Heart left ventricle (tissue), 16 donors: ENCODE measurements at regions not wholly inside any gene's neighbourhood (a gene's known extent, or its start where the extent isn't known, plus 50 kb on each side); places are given as distances from the start of the nearest gene placed in this dataset.

Experiments
- ATAC-seq, 4 donors: fragments of 200-7000 bp; cut with Tn5 transposase; one replicate each; pipeline ENCODE4 v1.9.1; 2020 to 2022; ENCODE audit warnings: moderate library complexity in 4 of 4, mild to moderate bottlenecking in 3 of 4, moderate number of reproducible peaks in 1 of 4
- DNase-seq, 5 donors: peaks; one replicate each; pipeline ENCODE4 v3.0.0-alpha.2; 2020
- H3K27ac ChIP-seq, 12 donors: fragments of 200-600 bp; sonication (generic) in 4 of 12; one replicate each; pipeline versions ENCODE4 v1.5.0 to v1.8.0; 2016 to 2022; ENCODE audit warnings: mild to moderate bottlenecking in 2 of 12
- H3K27me3 ChIP-seq, 9 donors: fragments of 200-600 bp; sonication (generic) in 2 of 9; one replicate each; pipeline versions ENCODE4 v1.5.1 to v1.8.0; 2016 to 2022; ENCODE audit warnings: mild to moderate bottlenecking in 3 of 9
- H3K36me3 ChIP-seq, 9 donors: fragments of 200-600 bp; sonication (generic) in 2 of 9; one replicate each; pipeline versions ENCODE4 v1.5.0 to v1.8.0; 2018 to 2022; ENCODE audit warnings: mild to moderate bottlenecking in 2 of 9
- H3K4me1 ChIP-seq, 12 donors: fragments of 200-600 bp; sonication (generic) in 4 of 12; one replicate each; pipeline versions ENCODE4 v1.5.0 to v1.8.0; 2016 to 2022; ENCODE audit warnings: mild to moderate bottlenecking in 3 of 12
- H3K4me3 ChIP-seq, 12 donors: fragments of 200-600 bp; sonication (generic) in 4 of 12; one replicate each; pipeline versions ENCODE4 v1.5.0 to v1.8.0; 2017 to 2022; ENCODE audit warnings: mild to moderate bottlenecking in 9 of 12, moderate library complexity in 4 of 12
- H3K9me3 ChIP-seq, 12 donors: fragments of 200-600 bp; sonication (generic) in 4 of 12; one replicate each; pipeline versions ENCODE4 v1.5.0 to v1.8.0; 2016 to 2022; ENCODE audit warnings: mild to moderate bottlenecking in 1 of 12
- POLR2A ChIP-seq, 2 donors: fragments of 450-650 bp; IDR thresholded peaks; one replicate each; pipeline ENCODE4 v1.6.1; 2017; ENCODE audit warnings: antibody characterized with exemption in 2 of 2, mild to moderate bottlenecking in 2 of 2, moderate library complexity in 2 of 2
- WGBS, 4 donors: extraction: QIAGEN DNeasy Blood & Tissue Kit in 2 of 4; methylation state at CpG; one replicate each; pipeline versions ENCODE4 v1.1.5 to v1.1.7; 2013 to 2018; 5-methylcytosine and 5-hydroxymethylcytosine counted together
- intact Hi-C, 10 donors: fragments of 100-400 bp; cut with DNase I; formaldehyde crosslinking; loops; one replicate each; pipeline versions ENCODE4 v1.11.1 to v1.14.2; 2022
- TF ChIP-seq, protein P1 (sequence below), 12 donors: fragments of 200-600 bp; sonication (generic) in 4 of 12; IDR thresholded peaks; one replicate each; pipeline versions ENCODE4 v1.5.0 to v1.8.0; 2018 to 2022; ENCODE audit warnings: antibody characterized with exemption in 12 of 12, mild to moderate bottlenecking in 5 of 12
- donor health status: ischemic (EF 13 %, LVEDD 7.1; RV severe dilation, severe dysfunction).
- donor health status: healthy with polysubstance abuse.
- donor health status: DM: no; HTN: yes; CAD: no.
- donor health status: DM: no; HTN: no; CAD: no.
- donor health status: ischemic (EF 25% LVEDD 6.9; RV normal size, moderate dysfunction).
- donor health status: ischemic (EF 25% LVEDD 5.7; RV mildly dilated, moderate dysfunction).
- donor health status: healthy.
- donor health status: DM: yes; HTN: yes; CAD: no.
- donor health status: ischemic (EF 35%, LVEDD 5.7; RV mildly dilated, moderate dysfunction).
- donor health status: nonischemic (EF 11% LVEDD 7.7; RV severe dilation, severe dysfunction).
- donor health status: DM: yes; HTN: yes; CAD: no.
- donor health status: PGD.
- donor health status: ischemic (EF 29% LVEDD 5.4; RV normal size, mild dysfunction).
- donor health status: nonischemic (EF 23%, LVEDD 6.1; RV moderate dilation, normal function).

DNA sequence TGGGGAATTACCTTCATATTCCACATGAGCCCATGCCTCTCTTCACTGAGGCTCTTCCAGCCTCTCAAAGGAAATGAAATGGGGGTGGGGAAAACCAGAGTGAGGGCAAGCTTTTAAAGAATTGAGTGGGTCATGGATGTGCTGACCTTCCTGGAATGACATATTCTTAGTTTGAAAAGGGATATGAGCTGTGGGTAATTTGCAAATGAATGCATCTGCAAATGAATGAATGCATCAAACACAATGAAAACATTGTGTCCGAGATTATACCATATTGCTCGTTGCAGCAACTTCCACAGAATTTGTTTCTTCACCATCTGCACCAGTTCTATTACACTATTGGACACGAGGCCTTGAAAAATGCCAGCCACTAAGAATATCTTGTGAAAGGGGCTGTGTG lies 198.6 kb upstream of the CDH6 start:
- no peak for ATAC-seq
- WGBS, 4 donors: 69 to 83% (median 77%) methylated on average over 3 of the region's 3 CpGs
- no peaks in the 10 kb centered on the region for H3K4me1 ChIP-seq
- no peaks in the 10 kb centered on the region for H3K9me3 ChIP-seq
- DNase-seq: no peak
- no peak overlapping the region for H3K27ac ChIP-seq
- no peaks in the 10 kb centered on the region for H3K27me3 ChIP-seq
- intact Hi-C loops: no loop called here
- no peaks in the 10 kb centered on the region for H3K36me3 ChIP-seq
- TF ChIP-seq POLR2A (IDR thresholded peaks at IDR 0.05): no peak
- TF ChIP-seq, protein P1, sequence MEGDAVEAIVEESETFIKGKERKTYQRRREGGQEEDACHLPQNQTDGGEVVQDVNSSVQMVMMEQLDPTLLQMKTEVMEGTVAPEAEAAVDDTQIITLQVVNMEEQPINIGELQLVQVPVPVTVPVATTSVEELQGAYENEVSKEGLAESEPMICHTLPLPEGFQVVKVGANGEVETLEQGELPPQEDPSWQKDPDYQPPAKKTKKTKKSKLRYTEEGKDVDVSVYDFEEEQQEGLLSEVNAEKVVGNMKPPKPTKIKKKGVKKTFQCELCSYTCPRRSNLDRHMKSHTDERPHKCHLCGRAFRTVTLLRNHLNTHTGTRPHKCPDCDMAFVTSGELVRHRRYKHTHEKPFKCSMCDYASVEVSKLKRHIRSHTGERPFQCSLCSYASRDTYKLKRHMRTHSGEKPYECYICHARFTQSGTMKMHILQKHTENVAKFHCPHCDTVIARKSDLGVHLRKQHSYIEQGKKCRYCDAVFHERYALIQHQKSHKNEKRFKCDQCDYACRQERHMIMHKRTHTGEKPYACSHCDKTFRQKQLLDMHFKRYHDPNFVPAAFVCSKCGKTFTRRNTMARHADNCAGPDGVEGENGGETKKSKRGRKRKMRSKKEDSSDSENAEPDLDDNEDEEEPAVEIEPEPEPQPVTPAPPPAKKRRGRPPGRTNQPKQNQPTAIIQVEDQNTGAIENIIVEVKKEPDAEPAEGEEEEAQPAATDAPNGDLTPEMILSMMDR (IDR thresholded peaks at IDR 0.05): no peak
- no peak overlapping the region for H3K4me3 ChIP-seq

DNA sequence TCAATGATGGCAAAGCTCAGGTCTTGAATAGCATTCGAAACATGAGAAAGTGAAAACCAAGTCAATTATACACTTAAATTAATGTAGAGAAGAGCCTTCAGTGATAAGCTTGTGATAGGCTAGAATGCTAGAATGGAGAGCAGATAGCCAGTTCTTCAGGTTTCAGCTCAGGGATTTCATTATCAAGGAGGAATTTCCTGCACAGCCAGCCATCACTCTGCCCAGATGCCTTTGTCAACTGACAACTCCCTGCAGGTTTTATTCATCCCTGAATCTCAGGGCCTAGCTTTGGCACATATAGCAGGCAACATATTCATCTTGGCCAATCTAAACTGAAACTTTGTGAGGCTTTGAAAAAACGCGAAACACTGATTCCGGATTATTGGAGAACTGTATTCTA lies 199.3 kb upstream of the CDH6 start:
- intact Hi-C loops: no loop called here
- no peaks in the 10 kb centered on the region for H3K27me3 ChIP-seq
- 72 to 84% (median 77%) methylated on average over 4 of the region's 4 CpGs for WGBS, 4 donors
- no peaks in the 10 kb centered on the region for H3K9me3 ChIP-seq
- H3K36me3 ChIP-seq: no peaks in the 10 kb centered on the region
- H3K4me1 ChIP-seq: no peaks in the 10 kb centered on the region
- no peak overlapping the region for H3K27ac ChIP-seq
- no peak for TF ChIP-seq POLR2A (IDR thresholded peaks at IDR 0.05)
- TF ChIP-seq, protein P1 (IDR thresholded peaks at IDR 0.05): no peak
- DNase-seq (no peak), ATAC-seq (no peak)
- H3K4me3 ChIP-seq: no peak overlapping the region

DNA sequence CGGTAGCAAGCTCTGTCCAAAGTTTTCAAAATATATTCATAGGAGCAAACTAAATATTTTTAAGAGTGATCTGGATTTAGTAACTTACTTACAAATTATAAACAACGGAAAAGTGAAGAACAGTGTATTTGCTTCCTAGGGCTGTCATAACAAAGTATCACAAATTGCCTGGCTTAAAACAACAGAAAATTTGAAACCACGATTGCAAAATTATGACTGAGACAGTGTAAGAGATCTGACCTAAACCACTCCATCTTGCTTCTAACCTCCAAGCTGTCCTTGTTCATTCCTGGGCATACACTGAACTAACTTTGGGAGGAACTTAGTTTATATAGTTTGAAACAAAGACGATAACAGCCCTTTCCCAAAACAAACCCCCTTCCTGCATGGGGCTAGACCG lies 202.0 kb upstream of the CDH6 start:
- intact Hi-C loops: no loop called here
- 81 to 86% (median 83%) methylated on average over 5 of the region's 5 CpGs for WGBS, 4 donors
- ATAC-seq: no peak
- no peaks in the 10 kb centered on the region for H3K4me1 ChIP-seq
- no peaks in the 10 kb centered on the region for H3K36me3 ChIP-seq
- H3K27me3 ChIP-seq: no peaks in the 10 kb centered on the region
- H3K27ac ChIP-seq: no peak overlapping the region
- TF ChIP-seq POLR2A (IDR thresholded peaks at IDR 0.05): no peak
- TF ChIP-seq, protein P1 (IDR thresholded peaks at IDR 0.05): no peak
- DNase-seq: no peak
- H3K9me3 ChIP-seq: no peaks in the 10 kb centered on the region
- H3K4me3 ChIP-seq: no peak overlapping the region

- ATAC-seq: no peak
- Histone ChIP-seq H3K4me1 (no peaks in the 10 kb centered on the region), H3K36me3 (no peaks in the 10 kb centered on the region), H3K27ac (no peak overlapping the region), H3K4me3 (no peak overlapping the region), H3K9me3 (no peaks in the 10 kb centered on the region), H3K27me3 (no peaks in the 10 kb centered on the region)
- no peak for TF ChIP-seq POLR2A (IDR thresholded peaks at IDR 0.05)
- TF ChIP-seq, protein P1 (IDR thresholded peaks at IDR 0.05): no peak
- intact Hi-C loops: no loop called here
- DNase-seq: no peak
Observed at GRCh38 chr5:30981576-30981975, 211.9 kb upstream of the CDH6 start.
